K562 (cell line): ENCODE measurements at regions not wholly inside any gene's neighbourhood (a gene's known extent, or its start where the extent isn't known, plus 50 kb on each side); places are given as distances from the start of the nearest gene placed in this dataset.

Source experiments
- BHLHE40 ChIP-seq: IDR thresholded peaks from 2 replicates; pipeline ENCODE4 v1.6.1; 2011; ENCODE audit warnings: low read length, improper control_type of control experiment
- CHD1 ChIP-seq: fragments of 200-600 bp; sonication (generic); IDR thresholded peaks from one replicate; pipeline ENCODE4 v1.6.1; 2012; ENCODE audit warnings: mild to moderate bottlenecking, moderate library complexity, low read length, inconsistent platforms
- CTCF ChIP-seq, 3 experiments: IDR thresholded peaks in 2 of 3; conservative IDR thresholded peaks in 1 of 3; 2 replicates each; pipeline ENCODE4 v1.5.1; 2011 to 2012; ENCODE audit warnings: low read length in 3 of 3, mild to moderate bottlenecking in 3 of 3, control low read depth in 2 of 3, improper control_type of control experiment in 1 of 3, inconsistent platforms in 1 of 3, low read depth in 1 of 3, mixed read lengths in 1 of 3, moderate library complexity in 1 of 3; ENCODE audit not compliant: insufficient read depth in 2 of 3
- MAZ ChIP-seq, 2 experiments: fragments of 450-650 bp in 1 of 2; sonication (generic) in 1 of 2; formaldehyde crosslinking; IDR thresholded peaks in 1 of 2; conservative IDR thresholded peaks in 1 of 2; 2 replicates each; pipeline versions ENCODE4 v1.4.0 to v1.5.0; 2020; ENCODE audit warnings: mild to moderate bottlenecking in 1 of 2, missing genetic modification reagents in 1 of 2
- NKRF ChIP-seq: fragments of 450-650 bp; IDR thresholded peaks from 2 replicates; pipeline ENCODE4 v1.6.1; 2016; ENCODE audit warnings: borderline replicate concordance
- PHF8 ChIP-seq: fragments of 200-600 bp; sonication (generic); IDR thresholded peaks from 2 replicates; pipeline ENCODE4 v1.6.1; 2012; ENCODE audit warnings: mixed run types, mild to moderate bottlenecking, inconsistent platforms, low read length, moderate library complexity, borderline replicate concordance
- POLR2A ChIP-seq: fragments of 450-650 bp; conservative IDR thresholded peaks from 2 replicates; pipeline ENCODE4 v1.6.1; 2016
- SPI1 ChIP-seq: IDR thresholded peaks from 2 replicates; pipeline ENCODE4 v1.6.1; 2011; ENCODE audit warnings: low read depth, low read length, control low read depth, borderline replicate concordance

DNA sequence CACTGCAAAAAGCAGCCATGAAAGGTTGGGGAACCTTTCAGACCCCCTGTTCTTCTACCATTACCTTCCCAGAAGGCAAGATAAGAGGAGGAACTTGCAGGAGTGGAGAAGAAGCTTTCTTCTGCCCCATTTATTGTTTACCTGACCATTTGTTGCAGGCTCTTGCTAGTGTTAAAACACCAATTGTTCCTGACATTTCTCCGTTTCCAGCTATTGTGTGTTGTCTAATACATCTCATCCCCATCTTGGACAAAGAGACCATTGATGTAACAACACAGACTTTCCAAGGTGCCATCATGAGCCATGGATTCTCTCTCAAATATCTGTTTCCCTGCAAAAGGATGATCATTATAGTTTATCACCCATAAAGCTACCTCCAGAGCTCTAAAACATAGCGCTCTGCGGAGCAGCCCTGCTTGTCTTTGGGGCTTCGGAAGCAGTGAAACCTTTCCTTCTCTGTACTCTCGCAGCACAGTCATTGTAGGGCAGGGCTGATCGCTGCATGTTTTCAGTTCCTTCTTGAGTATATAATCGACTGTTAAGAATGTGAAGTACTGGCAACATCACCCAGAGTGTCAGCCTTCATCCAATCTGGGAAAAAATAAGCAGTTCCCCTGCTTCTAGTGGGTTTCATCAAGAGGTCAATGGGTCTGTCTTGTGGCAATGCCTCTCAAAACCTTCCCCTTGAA is 680.0 kb downstream of the SEMA5A start:
- no peak for TF ChIP-seq BHLHE40
- TF ChIP-seq MAZ (CRISPR knock-in tag; conservative IDR thresholded peaks at IDR 0.05 in 1 of 2, IDR thresholded peaks at IDR 0.05 in 1 of 2) = no peak
- no peak for TF ChIP-seq CHD1
- TF ChIP-seq CTCF (IDR thresholded peaks at IDR 0.05 in 2 of 3, conservative IDR thresholded peaks at IDR 0.05 in 1 of 3; ENCODE audit: insufficient read depth in 2 of 3, low read depth in 1 of 3, low read length in 3 of 3) = no peak
- TF ChIP-seq POLR2A = no peak
- TF ChIP-seq PHF8 = no peak
- TF ChIP-seq SPI1 = no peak
- TF ChIP-seq NKRF = no peak
